Osteocyte (in vitro differentiated cells): ENCODE measurements at regions not wholly inside any gene's neighbourhood (a gene's known extent, or its start where the extent isn't known, plus 50 kb on each side); places are given as distances from the start of the nearest gene placed in this dataset.

Experiments used
- DNase-seq: peaks from one replicate; pipeline ENCODE4 v3.0.0; 2021; ENCODE audit warnings: mixed read lengths; ENCODE audit not compliant: unreplicated experiment; ENCODE audit errors: extremely low spot score
- H3K27ac Mint-ChIP-seq: one replicate; pipeline ENCODE4 v1.8.0; 2021; ENCODE audit warnings: mild to moderate bottlenecking, mixed read lengths; ENCODE audit not compliant: unreplicated experiment
- H3K27me3 Mint-ChIP-seq: one replicate; pipeline ENCODE4 v1.8.0; 2021; ENCODE audit warnings: mixed read lengths; ENCODE audit not compliant: unreplicated experiment
- H3K36me3 Mint-ChIP-seq: one replicate; pipeline ENCODE4 v1.8.0; 2021; ENCODE audit warnings: mixed read lengths; ENCODE audit not compliant: unreplicated experiment
- H3K4me1 Mint-ChIP-seq: one replicate; pipeline ENCODE4 v1.8.0; 2021; ENCODE audit warnings: mixed read lengths; ENCODE audit not compliant: unreplicated experiment
- H3K4me3 Mint-ChIP-seq: one replicate; pipeline ENCODE4 v1.8.0; 2021; ENCODE audit warnings: mild to moderate bottlenecking, moderate library complexity, mixed read lengths; ENCODE audit not compliant: unreplicated experiment
- H3K9me3 Mint-ChIP-seq: one replicate; pipeline ENCODE4 v1.8.0; 2021; ENCODE audit warnings: mixed read lengths; ENCODE audit not compliant: unreplicated experiment
- CTCF ChIP-seq: fragments of 200-600 bp; sonication (generic); IDR thresholded peaks from 2 replicates; pipeline ENCODE4 v1.5.0; 2021; ENCODE audit warnings: antibody characterized with exemption, mild to moderate bottlenecking, moderate library complexity

DNA sequence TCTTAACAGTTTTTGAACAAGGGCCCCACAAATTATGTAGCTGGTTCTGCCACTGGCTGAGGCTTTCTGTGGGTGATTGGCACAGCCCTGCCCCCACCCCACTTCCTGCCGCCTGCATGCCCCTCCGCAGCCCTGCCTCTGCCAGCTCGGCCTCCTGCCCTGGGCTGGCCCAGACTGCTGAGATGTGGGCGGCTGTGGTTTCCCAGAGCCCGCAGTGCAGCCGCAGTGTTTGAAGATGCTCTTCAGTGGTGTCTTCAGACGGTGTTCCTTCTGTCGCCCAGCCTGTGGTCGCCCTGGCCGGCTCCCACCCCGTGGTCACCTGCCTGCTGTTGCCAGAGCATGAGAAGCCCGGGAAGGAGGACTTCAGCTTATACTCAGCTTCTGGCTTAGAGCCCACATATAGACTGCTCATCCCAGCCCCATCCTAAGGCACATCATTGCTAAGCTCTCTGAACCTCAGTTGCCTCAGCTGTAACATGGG is 154.3 kb downstream of the VEGFA start:
- TF ChIP-seq CTCF, result no peak
- Mint-ChIP-seq H3K4me3 (no peak overlapping the region), H3K27ac (no peak overlapping the region), H3K36me3 (no peaks in the 10 kb centered on the region), H3K27me3 (peaks cover 7% of the 10 kb centered on the region), H3K4me1 (peaks cover 17% of the 10 kb centered on the region), H3K9me3 (no peaks in the 10 kb centered on the region)
- DNase-seq, result no peak

DNA sequence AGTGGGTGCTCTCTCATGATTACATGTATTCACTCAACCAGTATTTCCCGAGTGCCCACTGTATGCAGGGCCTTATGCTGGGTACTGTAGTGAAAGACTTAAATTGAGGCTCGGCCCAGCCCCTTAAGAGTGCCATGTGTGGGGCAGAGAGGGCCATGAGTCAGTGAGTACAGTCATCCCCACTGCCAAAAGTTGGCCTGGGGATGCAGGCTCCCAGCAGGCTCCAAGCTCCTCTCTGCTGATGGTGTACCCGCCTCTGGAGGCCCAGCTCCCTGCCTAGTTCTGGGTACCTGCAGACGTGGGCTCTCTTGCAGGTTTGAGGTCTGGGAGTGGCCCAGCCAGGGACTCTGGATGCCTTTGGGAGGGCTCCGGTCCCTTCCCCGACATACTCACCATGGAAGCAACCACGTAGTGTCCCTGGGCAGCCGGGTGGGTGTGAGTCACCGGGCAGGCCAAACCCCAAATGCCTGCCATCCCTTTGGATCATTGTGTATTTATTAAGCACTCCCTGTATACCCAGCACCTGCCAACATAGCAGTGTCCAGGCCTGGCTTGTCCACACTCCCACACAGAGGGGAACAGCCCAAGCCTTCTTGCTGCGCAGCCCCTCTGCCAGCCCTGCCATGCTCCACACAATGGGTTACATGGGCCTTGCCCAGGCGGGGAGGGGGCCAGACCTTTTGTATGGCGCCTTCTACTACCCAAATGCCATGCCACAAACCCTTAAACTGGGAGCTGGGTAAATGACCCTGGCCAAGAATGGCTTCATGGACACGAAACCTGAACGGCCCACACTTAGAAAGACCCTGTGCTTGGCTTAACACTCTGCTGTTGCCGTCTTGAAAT is 153.6 kb downstream of the VEGFA start:
- Mint-ChIP-seq H3K27ac (no peak overlapping the region), H3K27me3 (peaks cover 7% of the 10 kb centered on the region), H3K36me3 (no peaks in the 10 kb centered on the region), H3K9me3 (no peaks in the 10 kb centered on the region), H3K4me3 (no peak overlapping the region), H3K4me1 (peaks cover 17% of the 10 kb centered on the region)
- DNase-seq, result no peak
- TF ChIP-seq CTCF, result no peak

DNA sequence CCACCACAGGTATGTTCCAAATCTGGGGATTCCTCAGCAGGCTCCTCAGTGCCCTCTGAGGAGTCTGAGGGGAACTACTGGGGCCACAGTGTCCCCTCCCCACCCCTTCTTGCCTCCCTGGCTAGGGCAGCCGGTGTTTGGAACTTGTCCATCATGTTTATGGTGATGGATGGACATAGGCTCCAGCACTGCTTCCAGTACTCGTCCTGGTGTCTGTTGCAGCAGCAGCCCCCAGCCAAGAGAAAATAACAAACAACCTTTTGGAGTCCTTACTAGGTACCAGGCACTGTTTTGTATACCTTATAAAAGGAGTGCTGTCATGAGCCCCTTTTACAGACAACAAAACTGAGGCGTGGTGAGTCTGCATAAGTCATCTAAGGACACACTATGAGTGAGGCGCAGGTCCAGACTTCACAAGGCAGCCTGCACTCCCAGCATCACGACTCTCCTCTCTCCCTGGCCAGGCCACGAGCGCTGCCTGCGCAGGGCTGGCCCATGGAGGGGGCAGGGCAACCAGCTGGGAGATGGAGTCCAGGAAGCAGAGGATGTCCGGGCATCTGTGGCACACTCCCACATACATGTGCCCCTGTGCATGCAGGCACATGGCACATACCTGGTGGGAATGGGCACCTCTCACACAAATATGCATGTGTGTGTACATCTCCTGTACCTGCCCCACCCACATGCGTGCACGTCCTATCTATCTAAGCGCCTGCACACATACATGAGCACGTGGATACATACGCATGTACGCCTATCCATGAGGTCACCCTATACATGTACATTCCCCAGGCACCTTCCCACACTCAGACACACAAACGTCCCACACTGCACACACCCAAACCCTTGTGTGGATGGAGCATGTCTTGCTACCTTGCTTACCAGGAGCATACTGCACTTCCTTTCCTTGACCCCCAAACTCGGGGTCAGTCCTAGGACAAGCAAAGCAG is 152.7 kb downstream of the VEGFA start:
- peaks cover 15% of the 10 kb centered on the region for H3K4me1 Mint-ChIP-seq

GRCh38 chr6:43921548-43922425 is 151.8 kb downstream of the VEGFA start:
- no peaks in the 10 kb centered on the region for H3K36me3 Mint-ChIP-seq
- no peaks in the 10 kb centered on the region for H3K9me3 Mint-ChIP-seq
- peaks cover 7% of the 10 kb centered on the region for H3K27me3 Mint-ChIP-seq
- no peak for TF ChIP-seq CTCF
- DNase-seq, result no peak
- no peak overlapping the region for H3K4me3 Mint-ChIP-seq
- H3K4me1 Mint-ChIP-seq, result peaks cover 12% of the 10 kb centered on the region
- H3K27ac Mint-ChIP-seq, result no peak overlapping the region

More for the DNA sequence above, 152.7 kb downstream of the VEGFA start:
- TF ChIP-seq CTCF, result no peak
- H3K27ac Mint-ChIP-seq, result no peak overlapping the region
- H3K36me3 Mint-ChIP-seq, result no peaks in the 10 kb centered on the region
- H3K27me3 Mint-ChIP-seq, result peaks cover 7% of the 10 kb centered on the region
- DNase-seq, result no peak
- H3K9me3 Mint-ChIP-seq, result no peaks in the 10 kb centered on the region
- H3K4me3 Mint-ChIP-seq, result no peak overlapping the region
